Osteocyte (in vitro differentiated cells): ENCODE measurements at regions not wholly inside any gene's neighbourhood (a gene's known extent, or its start where the extent isn't known, plus 50 kb on each side); places are given as distances from the start of the nearest gene placed in this dataset.

Source experiments
- DNase-seq: peaks from one replicate; pipeline ENCODE4 v3.0.0; 2021; ENCODE audit warnings: mixed read lengths; ENCODE audit not compliant: unreplicated experiment; ENCODE audit errors: extremely low spot score
- H3K27ac Mint-ChIP-seq: one replicate; pipeline ENCODE4 v1.8.0; 2021; ENCODE audit warnings: mild to moderate bottlenecking, mixed read lengths; ENCODE audit not compliant: unreplicated experiment
- H3K27me3 Mint-ChIP-seq: one replicate; pipeline ENCODE4 v1.8.0; 2021; ENCODE audit warnings: mixed read lengths; ENCODE audit not compliant: unreplicated experiment
- H3K36me3 Mint-ChIP-seq: one replicate; pipeline ENCODE4 v1.8.0; 2021; ENCODE audit warnings: mixed read lengths; ENCODE audit not compliant: unreplicated experiment
- H3K4me1 Mint-ChIP-seq: one replicate; pipeline ENCODE4 v1.8.0; 2021; ENCODE audit warnings: mixed read lengths; ENCODE audit not compliant: unreplicated experiment
- H3K4me3 Mint-ChIP-seq: one replicate; pipeline ENCODE4 v1.8.0; 2021; ENCODE audit warnings: mild to moderate bottlenecking, moderate library complexity, mixed read lengths; ENCODE audit not compliant: unreplicated experiment
- H3K9me3 Mint-ChIP-seq: one replicate; pipeline ENCODE4 v1.8.0; 2021; ENCODE audit warnings: mixed read lengths; ENCODE audit not compliant: unreplicated experiment
- CTCF ChIP-seq: fragments of 200-600 bp; sonication (generic); IDR thresholded peaks from 2 replicates; pipeline ENCODE4 v1.5.0; 2021; ENCODE audit warnings: antibody characterized with exemption, mild to moderate bottlenecking, moderate library complexity

GRCh38 chr5:58274191-58274590 lies 185.7 kb downstream of the PLK2 start:
- Mint-ChIP-seq H3K36me3 (no peaks in the 10 kb centered on the region), H3K27me3 (peaks cover 2% of the 10 kb centered on the region), H3K4me1 (no peaks in the 10 kb centered on the region), H3K27ac (no peak overlapping the region), H3K9me3 (peaks cover 3% of the 10 kb centered on the region), H3K4me3 (no peak overlapping the region)
- TF ChIP-seq CTCF = no peak
- DNase-seq = no peak

GRCh38 chr5:58273711-58274110 lies 186.2 kb downstream of the PLK2 start:
- Mint-ChIP-seq H3K27ac (no peak overlapping the region), H3K27me3 (peaks cover 2% of the 10 kb centered on the region)

GRCh38 chr5:58268268-58268667 lies 191.6 kb downstream of the PLK2 start:
- no peaks in the 10 kb centered on the region for H3K27me3 Mint-ChIP-seq
- no peak for DNase-seq
- no peaks in the 10 kb centered on the region for H3K36me3 Mint-ChIP-seq
- no peaks in the 10 kb centered on the region for H3K9me3 Mint-ChIP-seq
- H3K4me1 Mint-ChIP-seq = no peaks in the 10 kb centered on the region
- H3K4me3 Mint-ChIP-seq = no peak overlapping the region
- H3K27ac Mint-ChIP-seq = no peak overlapping the region
- no peak for TF ChIP-seq CTCF

More at GRCh38 chr5:58273711-58274110, 186.2 kb downstream of the PLK2 start:
- H3K4me3 Mint-ChIP-seq = no peak overlapping the region
- DNase-seq = no peak
- H3K4me1 Mint-ChIP-seq = no peaks in the 10 kb centered on the region
- TF ChIP-seq CTCF = no peak
- H3K36me3 Mint-ChIP-seq = no peaks in the 10 kb centered on the region
- peaks cover 3% of the 10 kb centered on the region for H3K9me3 Mint-ChIP-seq

- Mint-ChIP-seq H3K4me3 (no peak overlapping the region), H3K4me1 (peaks cover 3% of the 10 kb centered on the region), H3K9me3 (no peaks in the 10 kb centered on the region), H3K27me3 (no peaks in the 10 kb centered on the region), H3K36me3 (no peaks in the 10 kb centered on the region), H3K27ac (no peak overlapping the region)
- no peak for TF ChIP-seq CTCF
- DNase-seq = no peak
Observed at GRCh38 chr5:58266402-58266801, 193.5 kb downstream of the PLK2 start.

GRCh38 chr5:58265246-58265930 lies 194.5 kb downstream of the PLK2 start:
- H3K4me1 Mint-ChIP-seq = peaks cover 3% of the 10 kb centered on the region
- H3K27ac Mint-ChIP-seq = no peak overlapping the region
- H3K9me3 Mint-ChIP-seq = no peaks in the 10 kb centered on the region
- DNase-seq = no peak
- no peaks in the 10 kb centered on the region for H3K27me3 Mint-ChIP-seq
- no peaks in the 10 kb centered on the region for H3K36me3 Mint-ChIP-seq
- no peak overlapping the region for H3K4me3 Mint-ChIP-seq
- no peak for TF ChIP-seq CTCF
